Gastrocnemius medialis (tissue), 4 donors: ENCODE measurements at regions not wholly inside any gene's neighbourhood (a gene's known extent, or its start where the extent isn't known, plus 50 kb on each side); places are given as distances from the start of the nearest gene placed in this dataset.

ENCODE experiments used
- POLR2A ChIP-seq, 2 donors: fragments of 450-650 bp; IDR thresholded peaks; one replicate each; pipeline ENCODE4 v1.6.1; 2017; ENCODE audit warnings: antibody characterized with exemption in 2 of 2, mild to moderate bottlenecking in 2 of 2, moderate library complexity in 2 of 2
- TF ChIP-seq, protein P1 (sequence below), 5 experiments: fragments of 450-650 bp in 3 of 5; fragments of 200-600 bp in 2 of 5; sonication (generic) in 2 of 5; IDR thresholded peaks in 4 of 5; conservative IDR thresholded peaks in 1 of 5; 1 replicate in 4 of 5; 2 replicates in 1 of 5; pipeline ENCODE4 v1.5.1; 2016 to 2019; ENCODE audit warnings: antibody characterized with exemption in 5 of 5, mild to moderate bottlenecking in 3 of 5, moderate library complexity in 3 of 5

DNA sequence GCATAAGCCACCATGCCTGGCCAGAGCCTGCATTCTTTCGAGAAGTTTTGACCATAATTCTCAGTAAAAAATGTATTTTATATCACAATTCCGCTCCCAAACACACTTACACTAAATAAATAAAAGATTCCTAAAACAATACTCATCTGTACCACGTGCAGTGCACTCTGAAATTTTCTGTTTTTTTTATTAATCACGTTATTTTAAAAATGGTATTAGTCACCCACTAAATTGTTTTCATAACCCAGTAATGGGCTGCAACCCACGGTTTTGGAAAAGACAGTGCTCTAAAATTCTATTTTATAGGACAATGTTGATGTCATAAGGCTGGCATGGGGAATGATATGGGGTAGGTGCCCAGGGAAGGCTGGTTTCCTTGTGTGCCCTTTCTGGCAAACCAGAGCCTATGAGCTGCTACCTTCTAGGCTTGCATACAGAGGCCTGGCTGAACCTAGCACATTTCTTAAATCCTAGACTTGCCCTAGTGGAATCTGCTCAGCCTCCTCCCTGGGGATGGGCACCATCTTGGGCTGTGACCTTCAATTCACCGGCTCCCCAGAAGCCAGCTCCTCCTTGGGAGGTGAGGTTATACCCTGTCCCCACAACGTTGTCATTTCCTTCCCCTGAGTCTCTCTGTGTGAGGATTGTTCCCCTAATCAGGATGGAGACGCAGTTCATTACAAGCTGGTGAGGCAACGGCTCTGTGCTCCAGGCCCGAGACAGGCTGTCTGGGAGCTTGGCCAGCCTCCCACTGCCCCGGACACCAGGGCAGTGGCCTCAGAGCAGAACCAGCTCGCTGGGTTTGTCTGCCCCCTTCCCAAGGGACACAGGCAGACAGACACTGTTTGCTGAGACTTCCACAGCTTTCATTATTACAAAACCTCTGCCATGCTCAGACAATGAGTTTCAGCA lies 116.5 kb upstream of the NAV2 start:
- TF ChIP-seq POLR2A (IDR thresholded peaks at IDR 0.05), result no peak
- TF ChIP-seq, protein P1, sequence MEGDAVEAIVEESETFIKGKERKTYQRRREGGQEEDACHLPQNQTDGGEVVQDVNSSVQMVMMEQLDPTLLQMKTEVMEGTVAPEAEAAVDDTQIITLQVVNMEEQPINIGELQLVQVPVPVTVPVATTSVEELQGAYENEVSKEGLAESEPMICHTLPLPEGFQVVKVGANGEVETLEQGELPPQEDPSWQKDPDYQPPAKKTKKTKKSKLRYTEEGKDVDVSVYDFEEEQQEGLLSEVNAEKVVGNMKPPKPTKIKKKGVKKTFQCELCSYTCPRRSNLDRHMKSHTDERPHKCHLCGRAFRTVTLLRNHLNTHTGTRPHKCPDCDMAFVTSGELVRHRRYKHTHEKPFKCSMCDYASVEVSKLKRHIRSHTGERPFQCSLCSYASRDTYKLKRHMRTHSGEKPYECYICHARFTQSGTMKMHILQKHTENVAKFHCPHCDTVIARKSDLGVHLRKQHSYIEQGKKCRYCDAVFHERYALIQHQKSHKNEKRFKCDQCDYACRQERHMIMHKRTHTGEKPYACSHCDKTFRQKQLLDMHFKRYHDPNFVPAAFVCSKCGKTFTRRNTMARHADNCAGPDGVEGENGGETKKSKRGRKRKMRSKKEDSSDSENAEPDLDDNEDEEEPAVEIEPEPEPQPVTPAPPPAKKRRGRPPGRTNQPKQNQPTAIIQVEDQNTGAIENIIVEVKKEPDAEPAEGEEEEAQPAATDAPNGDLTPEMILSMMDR (IDR thresholded peaks at IDR 0.05 in 4 of 5, conservative IDR thresholded peaks at IDR 0.05 in 1 of 5), result no peak
